OCI-LY7 (cell line): ENCODE measurements at regions not wholly inside any gene's neighbourhood (a gene's known extent, or its start where the extent isn't known, plus 50 kb on each side); places are given as distances from the start of the nearest gene placed in this dataset.

Source experiments
- BruUV-seq: library from RNA; stranded (reverse); fragments of 400-500 nt; replicated peaks from 2 replicates; lab custom pipeline; 2021; lab: Mats Ljungman, UMichigan
- CTCF ChIA-PET: fragments of 300-600 bp; sonication (Branson Sonifier 250); formaldehyde crosslinking; loops from one replicate; lab custom pipeline; 2022; ENCODE audit warnings: antibody characterized with exemption; ENCODE audit not compliant: unreplicated experiment; lab: Charles Lee
- POLR2A ChIA-PET: fragments of 300-600 bp; sonication (Branson Sonifier 250); formaldehyde crosslinking; loops from one replicate; lab custom pipeline; 2022; ENCODE audit warnings: antibody characterized with exemption; lab: Charles Lee
- DNase-seq: peaks from one replicate; pipeline ENCODE4 v3.0.0-alpha.2; 2015; ENCODE audit warnings: low spot score
- H2AFZ ChIP-seq: fragments of 200-600 bp; sonication (generic), shearing (Covaris generic); 2 replicates; pipeline ENCODE4 v1.6.1; 2014; ENCODE audit warnings: mild to moderate bottlenecking, antibody characterized with exemption, low read length, moderate library complexity
- H3K27ac ChIP-seq: fragments of 200-600 bp; sonication (generic); 2 replicates; pipeline ENCODE4 v1.5.1; 2014; ENCODE audit warnings: mixed run types, low read depth, mild to moderate bottlenecking, moderate library complexity, low read length, inconsistent platforms; ENCODE audit not compliant: poor library complexity, severe bottlenecking
- H3K36me3 ChIP-seq: fragments of 200-600 bp; sonication (generic); 2 replicates; pipeline ENCODE4 v1.6.1; 2014; ENCODE audit warnings: mild to moderate bottlenecking, antibody characterized with exemption, low read length, moderate library complexity, mixed read lengths; ENCODE audit not compliant: insufficient read depth
- H3K4me1 ChIP-seq: fragments of 200-600 bp; sonication (generic); 2 replicates; pipeline ENCODE4 v1.5.1; 2014; ENCODE audit warnings: mild to moderate bottlenecking, low read length; ENCODE audit not compliant: insufficient read depth, poor library complexity, severe bottlenecking
- H3K4me2 ChIP-seq: fragments of 200-600 bp; sonication (generic); 2 replicates; pipeline ENCODE4 v1.6.1; 2014; ENCODE audit warnings: mild to moderate bottlenecking, low read length
- H3K4me3 ChIP-seq: fragments of 200-600 bp; sonication (generic); 2 replicates; pipeline ENCODE4 v1.5.1; 2014; ENCODE audit warnings: mild to moderate bottlenecking, low read depth, low read length; ENCODE audit not compliant: poor library complexity, severe bottlenecking
- H3K79me2 ChIP-seq: fragments of 200-600 bp; sonication (generic); 2 replicates; pipeline ENCODE4 v1.6.1; 2016; ENCODE audit warnings: low read depth, mild to moderate bottlenecking, low read length, moderate library complexity, mixed read lengths; ENCODE audit not compliant: insufficient read depth
- H3K9me2 ChIP-seq: fragments of 200-600 bp; sonication (generic); 2 replicates; pipeline ENCODE4 v1.6.1; 2016; ENCODE audit warnings: mild to moderate bottlenecking, low read length, mixed read lengths; ENCODE audit not compliant: insufficient read depth
- H3K9me3 ChIP-seq: fragments of 200-600 bp; sonication (generic); 2 replicates; pipeline ENCODE4 v1.6.1; 2014; ENCODE audit warnings: mild to moderate bottlenecking, mixed run types, low read length, mixed read lengths
- H4K20me1 ChIP-seq: fragments of 200-600 bp; sonication (generic); 2 replicates; pipeline ENCODE4 v1.6.1; 2014; ENCODE audit warnings: mild to moderate bottlenecking, antibody characterized with exemption, low read length, moderate library complexity, mixed read lengths; ENCODE audit not compliant: insufficient read depth
- CTCF ChIP-seq: fragments of 200-600 bp; sonication (generic); conservative IDR thresholded peaks from 2 replicates; pipeline ENCODE4 v1.5.1; 2014; ENCODE audit warnings: mild to moderate bottlenecking, antibody characterized with exemption, low read length, moderate library complexity, mixed read lengths
- EZH2phosphoT487 ChIP-seq: fragments of 200-600 bp; sonication (generic); IDR thresholded peaks from 2 replicates; pipeline ENCODE4 v1.6.1; 2018; ENCODE audit warnings: low read depth, borderline replicate concordance, mild to moderate bottlenecking, mixed run types, antibody characterized with exemption, low read length, moderate library complexity, mixed read lengths
- intact Hi-C: fragments of 100-400 bp; cut with micrococcal nuclease; formaldehyde crosslinking; loops from one replicate; pipeline ENCODE4 v1.10.0; 2022; ENCODE audit not compliant: unreplicated experiment

- H3K9me3 ChIP-seq, result no peaks in the 10 kb centered on the region
- BruUV-seq, result no TSS peak
- ChIA-PET POLR2A (no interaction called here), CTCF (no interaction called here)
- H2AFZ ChIP-seq, result no peak overlapping the region
- no peaks in the 10 kb centered on the region for H3K36me3 ChIP-seq
- H3K4me3 ChIP-seq, result no peak overlapping the region
- intact Hi-C loops, result no loop called here
- no peaks in the 10 kb centered on the region for H3K79me2 ChIP-seq
- H3K4me1 ChIP-seq, result no peaks in the 10 kb centered on the region
- TF ChIP-seq EZH2phosphoT487, result no peak
- no peak overlapping the region for H3K4me2 ChIP-seq
- H3K9me2 ChIP-seq, result no peaks in the 10 kb centered on the region
- H3K27ac ChIP-seq, result no peak overlapping the region
- no peak for DNase-seq
- no peaks in the 10 kb centered on the region for H4K20me1 ChIP-seq
Observed at GRCh38 chr15:37876900-37877299, 57.5 kb upstream of the TMCO5A start.

GRCh38 chr15:37877851-37878741 lies 56.3 kb upstream of the TMCO5A start:
- no peak for DNase-seq
- Histone ChIP-seq H4K20me1 (no peaks in the 10 kb centered on the region), H3K4me2 (no peak overlapping the region), H3K79me2 (no peaks in the 10 kb centered on the region), H3K9me3 (no peaks in the 10 kb centered on the region), H3K4me3 (no peak overlapping the region), H3K9me2 (no peaks in the 10 kb centered on the region), H3K36me3 (no peaks in the 10 kb centered on the region), H2AFZ (no peak overlapping the region), H3K4me1 (no peaks in the 10 kb centered on the region), H3K27ac (no peak overlapping the region)
- BruUV-seq, result no TSS peak
- intact Hi-C loops, result no loop called here
- ChIA-PET CTCF (interaction anchor here (0.5 kb wide), 1 partner anchor 423 kb away, joined by 3 read pairs; no protein-coding TSS in a partner anchor), POLR2A (no interaction called here)
- TF ChIP-seq EZH2phosphoT487 (no peak), CTCF (no peak)

GRCh38 chr15:37880009-37880834 lies 54.2 kb upstream of the TMCO5A start:
- no TSS peak for BruUV-seq
- no peaks in the 10 kb centered on the region for H3K4me1 ChIP-seq
- no peaks in the 10 kb centered on the region for H3K9me3 ChIP-seq
- no peaks in the 10 kb centered on the region for H3K79me2 ChIP-seq
- CTCF ChIA-PET, result no interaction called here
- DNase-seq, result peak; percentile 31
- no peak overlapping the region for H2AFZ ChIP-seq
- no peaks in the 10 kb centered on the region for H3K9me2 ChIP-seq
- no peak for TF ChIP-seq EZH2phosphoT487
- TF ChIP-seq CTCF, result peak; percentile 88
- H3K4me2 ChIP-seq, result no peak overlapping the region
- H4K20me1 ChIP-seq, result no peaks in the 10 kb centered on the region
- no peaks in the 10 kb centered on the region for H3K36me3 ChIP-seq
- intact Hi-C loops, result loop anchor here (10.0 kb wide), 1 partner anchor 195 kb away; no protein-coding TSS in a partner anchor
- POLR2A ChIA-PET, result no interaction called here
- no peak overlapping the region for H3K4me3 ChIP-seq
- H3K27ac ChIP-seq, result no peak overlapping the region
